IPS-20b (cell line): ENCODE measurements at regions not wholly inside any gene's neighbourhood (a gene's known extent, or its start where the extent isn't known, plus 50 kb on each side); places are given as distances from the start of the nearest gene placed in this dataset.

Source experiments
- H3K27ac ChIP-seq: one replicate; pipeline ENCODE4 v1.5.1; 2013; ENCODE audit warnings: low read length
- H3K27me3 ChIP-seq: 2 replicates; pipeline ENCODE4 v1.6.1; 2013; ENCODE audit warnings: mild to moderate bottlenecking, low read length, inconsistent platforms; ENCODE audit not compliant: insufficient read depth
- H3K36me3 ChIP-seq: 2 replicates; pipeline ENCODE4 v1.6.1; 2013; ENCODE audit warnings: low read depth, mild to moderate bottlenecking, inconsistent platforms, low read length, moderate library complexity; ENCODE audit not compliant: insufficient read depth
- H3K4me1 ChIP-seq: 2 replicates; pipeline ENCODE4 v1.6.1; 2013; ENCODE audit warnings: mild to moderate bottlenecking, control low read depth, inconsistent platforms, low read length, moderate library complexity; ENCODE audit not compliant: insufficient read depth
- H3K4me3 ChIP-seq: 2 replicates; pipeline ENCODE4 v1.5.1; 2013; ENCODE audit warnings: mild to moderate bottlenecking, low read length, inconsistent platforms
- H3K9ac ChIP-seq: 2 replicates; pipeline ENCODE4 v1.6.1; 2013; ENCODE audit warnings: low read depth, mild to moderate bottlenecking, inconsistent platforms, low read length, moderate library complexity
- H3K9me3 ChIP-seq: 2 replicates; pipeline ENCODE4 v1.6.1; 2013; ENCODE audit warnings: mild to moderate bottlenecking, low read depth, low read length, inconsistent platforms; ENCODE audit not compliant: insufficient read depth

DNA sequence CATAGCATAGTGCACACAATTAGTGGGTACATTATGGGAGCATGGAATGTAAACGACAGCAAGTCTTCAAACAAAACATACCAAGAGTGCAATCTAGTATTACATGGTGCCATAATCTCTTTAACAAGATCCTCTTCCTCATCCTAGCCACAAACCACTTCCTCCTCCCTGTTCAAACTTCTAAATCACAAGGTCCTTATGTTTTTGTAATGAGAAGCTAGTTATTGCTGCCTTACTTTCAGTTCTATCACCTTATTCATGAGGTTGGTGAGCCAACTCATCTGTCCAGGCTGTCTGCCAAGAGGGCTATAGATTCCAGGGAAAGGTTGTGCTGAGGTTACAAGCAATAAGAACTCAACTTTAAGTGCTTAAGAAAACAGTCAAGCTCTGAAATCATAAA is 195.4 kb upstream of the ARHGAP20 start:
- H3K9me3 ChIP-seq, result no peaks in the 10 kb centered on the region
- no peak overlapping the region for H3K4me3 ChIP-seq
- no peaks in the 10 kb centered on the region for H3K36me3 ChIP-seq
- H3K9ac ChIP-seq, result no peak overlapping the region
- H3K27ac ChIP-seq, result no peak overlapping the region
- no peaks in the 10 kb centered on the region for H3K4me1 ChIP-seq
- no peaks in the 10 kb centered on the region for H3K27me3 ChIP-seq

DNA sequence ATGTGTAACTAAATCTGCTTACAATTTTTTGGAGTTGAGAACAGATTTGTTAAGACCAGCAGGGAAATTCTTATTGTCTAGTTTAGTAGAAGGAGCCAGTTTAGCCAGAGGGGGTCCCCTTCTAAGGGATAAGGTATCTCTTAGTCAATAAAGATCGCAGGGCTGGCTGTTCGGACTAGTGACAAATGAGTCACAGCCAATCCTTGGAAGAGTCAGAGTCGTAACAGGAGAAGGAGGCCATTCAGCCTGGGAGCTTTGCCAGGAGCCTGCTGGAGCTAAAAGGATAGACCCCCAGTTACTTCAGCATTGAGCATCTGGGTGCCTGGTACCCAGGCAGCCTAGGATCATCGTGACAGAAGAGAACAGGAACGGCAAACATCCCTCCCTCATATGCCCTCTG is 191.6 kb upstream of the ARHGAP20 start:
- Histone ChIP-seq H3K4me3 (no peak overlapping the region), H3K9ac (no peak overlapping the region), H3K27ac (no peak overlapping the region), H3K4me1 (no peaks in the 10 kb centered on the region), H3K9me3 (no peaks in the 10 kb centered on the region), H3K36me3 (no peaks in the 10 kb centered on the region), H3K27me3 (no peaks in the 10 kb centered on the region)

DNA sequence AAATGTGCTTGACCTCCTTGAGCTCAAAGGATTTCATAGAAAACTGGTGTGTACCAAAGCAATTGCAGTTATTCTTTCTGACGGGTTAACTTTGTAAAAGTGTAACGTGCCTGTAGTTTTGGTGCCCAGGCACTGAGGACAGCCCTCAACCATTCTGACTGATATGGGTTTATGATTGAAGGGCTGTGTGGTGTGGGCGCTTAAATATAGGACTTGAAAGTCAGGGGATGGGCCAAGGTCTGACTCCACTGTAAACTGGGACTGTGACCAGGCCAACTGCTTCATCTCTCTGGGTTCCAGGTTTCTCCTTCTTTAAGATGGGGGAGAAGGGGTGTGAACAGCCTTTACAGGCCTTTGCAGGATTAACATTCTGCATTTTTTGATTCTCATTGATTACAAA is 191.1 kb upstream of the ARHGAP20 start:
- Histone ChIP-seq H3K9me3 (no peaks in the 10 kb centered on the region), H3K9ac (no peak overlapping the region), H3K27me3 (no peaks in the 10 kb centered on the region), H3K4me1 (no peaks in the 10 kb centered on the region), H3K36me3 (no peaks in the 10 kb centered on the region), H3K4me3 (no peak overlapping the region), H3K27ac (no peak overlapping the region)

DNA sequence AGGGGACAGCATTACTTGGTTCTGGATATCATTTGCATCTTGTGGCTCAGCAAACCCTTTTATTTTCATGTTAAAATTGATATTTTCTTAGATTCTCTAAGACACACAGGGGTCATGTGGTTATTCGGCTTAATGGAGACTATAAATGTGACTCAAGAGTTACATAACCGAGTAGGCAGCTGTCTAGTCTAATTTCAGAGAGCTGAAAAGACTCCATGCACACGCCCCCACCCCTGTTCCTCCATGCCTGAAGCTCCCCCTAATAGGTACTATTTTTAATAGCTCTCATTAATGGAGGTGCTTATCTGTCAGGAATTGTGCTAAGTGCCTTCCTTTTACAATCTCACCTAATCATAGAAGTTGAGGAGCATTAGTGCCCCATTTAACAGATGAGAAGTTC is 189.2 kb upstream of the ARHGAP20 start:
- Histone ChIP-seq H3K9ac (no peak overlapping the region), H3K27ac (no peak overlapping the region), H3K36me3 (no peaks in the 10 kb centered on the region), H3K27me3 (no peaks in the 10 kb centered on the region), H3K9me3 (no peaks in the 10 kb centered on the region), H3K4me1 (no peaks in the 10 kb centered on the region), H3K4me3 (no peak overlapping the region)

DNA sequence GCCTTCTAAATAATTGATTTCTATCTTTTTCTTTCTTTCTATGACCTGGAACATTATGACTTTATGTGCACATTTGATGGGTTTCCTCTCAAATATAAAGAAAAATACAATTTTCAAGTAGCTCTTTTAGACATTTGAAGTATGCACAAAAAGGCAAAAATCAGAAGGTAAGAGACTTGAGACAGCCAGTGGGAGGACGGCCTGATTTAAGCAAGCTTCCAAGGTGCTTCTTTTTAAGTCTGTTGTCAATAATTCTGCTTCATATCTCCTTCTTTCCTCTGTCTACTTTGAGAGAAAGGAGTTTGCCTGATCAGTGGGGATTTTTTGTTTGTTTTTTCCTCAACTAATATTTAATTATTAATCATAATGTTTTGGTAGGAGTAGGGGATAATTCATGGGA is 188.2 kb upstream of the ARHGAP20 start:
- Histone ChIP-seq H3K27ac (no peak overlapping the region), H3K9me3 (no peaks in the 10 kb centered on the region), H3K9ac (no peak overlapping the region), H3K4me1 (no peaks in the 10 kb centered on the region), H3K4me3 (no peak overlapping the region), H3K36me3 (no peaks in the 10 kb centered on the region), H3K27me3 (no peaks in the 10 kb centered on the region)

DNA sequence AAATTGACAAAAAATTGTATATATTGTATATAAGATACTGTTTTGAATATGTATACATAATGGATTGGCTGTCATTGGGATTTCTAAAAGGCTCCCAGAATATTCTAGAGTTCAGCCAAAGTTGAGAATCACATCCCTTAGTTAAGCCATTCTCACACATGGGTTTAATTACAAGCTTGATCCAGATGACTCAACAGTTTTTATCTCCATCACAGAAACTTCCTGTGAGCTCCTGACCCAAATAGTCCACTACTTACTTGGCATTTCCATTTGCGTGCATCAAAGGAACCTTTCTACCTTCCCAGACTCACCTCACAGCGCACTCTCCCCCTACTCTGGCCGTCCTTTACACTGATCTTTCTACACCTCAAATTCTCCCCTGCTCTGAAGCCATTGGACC is 184.8 kb upstream of the ARHGAP20 start:
- H3K9ac ChIP-seq, result no peak overlapping the region
- H3K9me3 ChIP-seq, result no peaks in the 10 kb centered on the region
- no peak overlapping the region for H3K27ac ChIP-seq
- no peaks in the 10 kb centered on the region for H3K4me1 ChIP-seq
- H3K36me3 ChIP-seq, result no peaks in the 10 kb centered on the region
- H3K27me3 ChIP-seq, result no peaks in the 10 kb centered on the region
- H3K4me3 ChIP-seq, result no peak overlapping the region

DNA sequence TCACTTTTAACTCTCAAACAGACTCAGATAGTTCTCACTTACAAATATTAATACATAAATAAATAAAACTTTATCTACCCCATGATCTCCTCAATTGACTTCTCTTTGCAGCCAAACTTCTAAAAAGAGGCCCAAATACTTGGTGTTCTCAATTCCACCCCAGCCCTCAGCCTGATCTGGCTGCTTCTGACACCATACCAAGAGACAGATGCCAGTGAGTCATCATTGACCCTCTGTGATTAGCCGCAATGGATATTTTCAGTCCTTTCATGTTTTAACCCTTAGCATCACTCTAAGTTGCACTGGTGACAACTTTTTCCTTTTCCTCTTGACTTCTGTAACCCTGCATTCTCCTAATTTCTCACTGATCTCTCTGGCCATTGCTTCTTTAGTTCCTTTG is 184.1 kb upstream of the ARHGAP20 start:
- no peaks in the 10 kb centered on the region for H3K4me1 ChIP-seq
- H3K36me3 ChIP-seq, result no peaks in the 10 kb centered on the region
- H3K9me3 ChIP-seq, result no peaks in the 10 kb centered on the region
- no peak overlapping the region for H3K27ac ChIP-seq
- H3K27me3 ChIP-seq, result no peaks in the 10 kb centered on the region
- no peak overlapping the region for H3K4me3 ChIP-seq
- no peak overlapping the region for H3K9ac ChIP-seq

DNA sequence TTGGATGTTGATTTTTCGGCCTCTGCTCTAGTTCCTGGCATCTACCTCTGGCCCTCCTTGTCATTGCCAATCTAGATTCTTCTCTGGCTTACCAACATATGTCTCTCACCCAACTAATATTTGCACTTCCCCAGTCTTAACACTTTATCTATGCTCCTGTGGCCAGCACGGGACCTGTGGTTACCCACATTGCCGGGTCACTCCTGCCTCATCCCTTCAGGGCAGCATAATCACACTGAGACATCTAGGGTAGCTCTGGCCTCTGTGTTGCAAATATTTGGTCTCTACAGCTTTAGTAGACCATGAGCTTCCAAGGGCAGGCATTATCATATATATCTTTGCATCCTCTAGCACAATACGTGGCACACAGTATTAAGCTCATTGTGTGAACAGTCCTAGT is 182.0 kb upstream of the ARHGAP20 start:
- Histone ChIP-seq H3K9ac (no peak overlapping the region), H3K27ac (no peak overlapping the region), H3K27me3 (no peaks in the 10 kb centered on the region), H3K9me3 (no peaks in the 10 kb centered on the region), H3K36me3 (no peaks in the 10 kb centered on the region), H3K4me3 (no peak overlapping the region), H3K4me1 (no peaks in the 10 kb centered on the region)

DNA sequence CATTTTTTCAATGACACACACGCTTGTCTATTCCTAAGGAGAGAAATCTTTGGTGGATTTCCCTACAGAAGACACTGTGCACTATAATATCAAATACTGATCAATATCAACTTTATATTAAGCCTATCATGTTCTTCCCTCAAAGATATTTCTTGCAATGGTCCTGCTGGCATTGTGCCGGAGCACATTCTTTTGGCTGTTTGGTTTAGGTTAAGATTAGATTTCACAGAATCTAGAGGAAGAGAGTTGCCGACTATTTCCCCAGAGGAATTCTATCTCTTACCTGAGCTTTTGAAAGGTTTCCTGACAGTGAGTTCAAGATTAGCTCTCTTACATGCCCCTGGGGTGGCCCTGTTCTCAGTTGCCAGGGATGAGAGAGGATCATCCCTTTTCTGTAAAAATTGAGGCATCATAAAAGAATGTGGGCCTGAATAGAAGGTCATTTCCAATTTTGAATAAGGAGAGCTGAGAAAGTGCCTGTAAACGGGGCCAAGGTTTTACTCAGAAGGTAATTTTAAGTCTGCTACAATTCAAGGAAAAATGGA is 180.6 kb upstream of the ARHGAP20 start:
- no peak overlapping the region for H3K4me3 ChIP-seq
- no peaks in the 10 kb centered on the region for H3K9me3 ChIP-seq
- H3K36me3 ChIP-seq, result no peaks in the 10 kb centered on the region
- H3K9ac ChIP-seq, result no peak overlapping the region
- no peaks in the 10 kb centered on the region for H3K4me1 ChIP-seq
- no peak overlapping the region for H3K27ac ChIP-seq
- no peaks in the 10 kb centered on the region for H3K27me3 ChIP-seq

DNA sequence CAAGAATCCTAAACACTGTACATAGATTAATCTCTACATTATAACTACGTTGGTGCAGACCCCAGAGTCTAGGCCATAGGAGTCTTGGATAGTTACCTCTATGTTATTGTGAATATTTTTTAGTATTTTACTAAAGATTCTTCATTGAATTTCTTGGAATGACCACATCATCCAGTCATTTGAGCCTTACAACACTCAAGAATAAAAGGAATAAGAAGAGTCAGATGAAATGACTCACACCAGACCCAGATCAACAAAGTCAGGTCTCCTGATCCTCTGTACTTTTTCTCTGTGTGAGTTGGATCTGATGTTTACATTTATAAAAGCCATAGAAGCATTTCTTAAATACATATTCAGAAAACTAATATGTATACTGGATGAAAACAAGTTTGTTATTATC is 179.2 kb upstream of the ARHGAP20 start:
- H3K27me3 ChIP-seq, result no peaks in the 10 kb centered on the region
- H3K4me3 ChIP-seq, result no peak overlapping the region
- no peak overlapping the region for H3K9ac ChIP-seq
- H3K36me3 ChIP-seq, result no peaks in the 10 kb centered on the region
- no peaks in the 10 kb centered on the region for H3K4me1 ChIP-seq
- H3K9me3 ChIP-seq, result no peaks in the 10 kb centered on the region
- H3K27ac ChIP-seq, result no peak overlapping the region

DNA sequence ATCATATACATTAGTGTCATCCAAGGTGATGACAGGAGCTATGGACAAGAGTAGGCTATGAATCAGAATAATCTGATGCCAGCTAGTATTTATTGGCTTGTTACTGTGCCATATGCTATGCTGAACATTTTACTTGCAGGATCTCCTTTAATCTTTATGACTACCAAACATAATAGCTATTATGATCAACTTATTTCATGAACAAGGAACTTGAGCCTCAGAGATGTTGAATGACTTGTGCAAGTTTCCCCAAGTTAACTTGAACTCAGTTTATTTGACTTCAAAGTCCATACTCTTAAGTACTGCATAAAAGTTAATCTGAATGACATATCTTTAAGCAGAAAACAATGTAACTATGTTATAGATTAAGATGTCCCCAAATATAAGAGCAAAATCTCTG is 178.8 kb upstream of the ARHGAP20 start:
- no peaks in the 10 kb centered on the region for H3K9me3 ChIP-seq
- H3K9ac ChIP-seq, result no peak overlapping the region
- H3K27ac ChIP-seq, result no peak overlapping the region
- H3K27me3 ChIP-seq, result no peaks in the 10 kb centered on the region
- no peak overlapping the region for H3K4me3 ChIP-seq
- no peaks in the 10 kb centered on the region for H3K4me1 ChIP-seq
- no peaks in the 10 kb centered on the region for H3K36me3 ChIP-seq

DNA sequence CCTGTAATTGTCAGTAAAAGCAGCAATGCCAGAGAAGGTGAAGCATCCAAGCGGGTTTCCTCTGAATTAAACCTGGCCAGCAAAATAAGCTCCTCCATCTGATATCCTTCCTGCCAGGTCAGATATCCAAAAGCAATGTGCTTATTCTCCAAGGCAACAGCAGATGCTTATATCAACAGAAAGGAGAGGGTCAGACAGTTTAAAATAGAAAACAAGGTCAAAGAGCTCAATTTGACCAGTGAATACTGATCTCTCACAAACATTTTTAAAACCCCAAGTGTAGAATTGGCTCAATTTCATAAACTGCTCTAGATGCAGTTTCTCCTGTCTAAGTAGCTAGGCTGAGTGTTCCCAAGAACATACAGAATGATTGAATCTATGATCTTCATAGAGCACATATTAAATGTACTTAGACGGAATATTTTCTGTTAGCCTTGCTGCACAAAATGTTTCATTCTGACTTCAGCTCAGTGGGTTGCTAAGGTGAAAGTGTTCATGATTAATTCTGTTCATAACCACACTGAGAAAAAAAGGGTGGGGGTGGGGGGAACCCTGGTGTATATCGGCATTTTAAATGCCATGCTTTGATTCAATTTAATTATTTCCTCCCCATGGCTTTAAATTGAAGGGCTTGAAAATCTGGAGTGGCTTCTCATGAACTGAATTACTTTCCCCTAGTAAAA is 174.2 kb upstream of the ARHGAP20 start:
- Histone ChIP-seq H3K36me3 (no peaks in the 10 kb centered on the region), H3K27ac (no peak overlapping the region), H3K27me3 (no peaks in the 10 kb centered on the region), H3K4me3 (no peak overlapping the region), H3K9me3 (no peaks in the 10 kb centered on the region), H3K9ac (no peak overlapping the region), H3K4me1 (no peaks in the 10 kb centered on the region)
